GM06990 (cell line): ENCODE measurements at regions not wholly inside any gene's neighbourhood (a gene's known extent, or its start where the extent isn't known, plus 50 kb on each side); places are given as distances from the start of the nearest gene placed in this dataset.

ENCODE experiments used
- DNase-seq: peaks from one replicate; pipeline ENCODE4 v3.0.0-alpha.2; 2011; ENCODE audit not compliant: insufficient read length; ENCODE audit errors: extremely low read depth
- H3K27me3 ChIP-seq: replicated peaks from 2 replicates; pipeline ENCODE4 v1.6.0; 2011; ENCODE audit warnings: low read length; ENCODE audit not compliant: control insufficient read depth, insufficient read depth
- H3K36me3 ChIP-seq: 2 replicates; pipeline ENCODE4 v1.5.1; 2011; ENCODE audit warnings: low read length; ENCODE audit not compliant: control insufficient read depth, insufficient read depth
- H3K4me3 ChIP-seq: replicated peaks from 2 replicates; pipeline ENCODE4 v1.5.1; 2011; ENCODE audit warnings: low read depth, mild to moderate bottlenecking, control low read depth, low read length
- CTCF ChIP-seq: IDR thresholded peaks from 2 replicates; pipeline ENCODE4 v1.5.1; 2011; ENCODE audit warnings: low read length, control low read depth, mild to moderate bottlenecking, inconsistent platforms; ENCODE audit not compliant: insufficient read depth, poor library complexity, severe bottlenecking

DNA sequence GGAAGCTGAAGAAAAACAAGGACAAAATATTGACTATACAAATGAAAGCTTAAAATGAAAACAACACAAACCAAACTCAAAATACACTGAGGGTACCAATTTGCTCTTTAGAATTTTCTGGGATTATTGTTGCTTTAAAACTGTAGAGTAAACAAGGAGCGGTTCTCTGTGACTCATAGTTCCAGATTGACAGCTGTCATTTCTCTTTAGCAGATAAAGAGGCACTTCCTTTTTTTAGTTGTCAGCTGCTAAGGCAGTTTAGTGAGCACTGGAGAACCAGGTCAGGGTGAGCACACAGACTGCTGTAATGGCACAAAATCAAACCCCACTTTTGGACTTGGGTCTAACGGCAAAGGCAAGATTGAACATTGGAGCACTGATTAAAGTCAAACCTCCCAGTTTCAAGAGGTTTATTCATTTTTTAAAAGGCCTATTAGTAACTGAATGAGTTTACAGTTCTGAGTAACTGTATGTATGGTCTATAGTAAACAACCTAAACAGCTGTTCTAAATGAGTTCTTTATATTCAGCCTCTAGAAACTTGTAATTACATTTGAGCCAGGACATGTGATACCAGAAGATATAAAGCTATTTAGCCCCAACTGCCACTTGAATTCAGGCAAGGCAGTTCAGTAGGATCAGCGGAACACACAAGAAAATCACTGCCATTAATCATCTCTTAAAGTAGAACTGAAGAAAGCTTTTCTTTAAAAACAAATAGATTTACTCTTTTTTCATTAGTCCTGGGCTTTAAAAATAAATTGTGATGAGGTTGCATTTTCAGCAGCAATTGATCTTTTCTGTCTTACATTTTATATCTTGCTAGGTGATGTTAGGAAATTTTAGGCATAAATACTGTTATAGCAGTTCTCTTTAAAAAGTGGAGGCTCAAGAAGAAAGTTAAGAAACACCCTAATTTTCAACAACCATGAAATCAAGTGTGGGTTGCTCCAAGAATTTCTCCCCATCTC is 71.7 kb upstream of the PRICKLE1 start:
- no peaks in the 10 kb centered on the region for H3K36me3 ChIP-seq
- H3K4me3 ChIP-seq = no peak overlapping the region
- TF ChIP-seq CTCF = no peak
- DNase-seq = no peak
- H3K27me3 ChIP-seq = no peaks in the 10 kb centered on the region

DNA sequence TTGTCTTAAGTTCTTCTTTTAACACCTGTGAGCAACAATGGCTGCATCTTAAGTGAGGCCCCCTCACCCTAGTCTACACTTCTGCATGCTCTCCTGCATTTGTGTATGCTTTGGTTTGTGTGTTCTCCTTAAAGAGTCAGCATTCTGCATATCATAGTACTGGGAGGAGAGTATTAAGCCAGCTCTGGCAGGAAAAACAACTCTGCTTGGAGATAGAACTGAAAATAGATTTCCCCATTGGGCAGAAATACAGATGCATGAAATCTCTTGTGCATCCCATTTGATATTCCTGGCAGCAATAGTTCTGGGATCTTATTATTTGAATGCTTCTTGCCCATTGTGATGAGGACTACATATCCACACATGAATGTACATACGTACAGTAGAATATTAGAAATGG is 70.6 kb upstream of the PRICKLE1 start:
- no peak overlapping the region for H3K4me3 ChIP-seq
- H3K36me3 ChIP-seq = no peaks in the 10 kb centered on the region
- no peak for TF ChIP-seq CTCF
- DNase-seq = no peak
- H3K27me3 ChIP-seq = no peaks in the 10 kb centered on the region

DNA sequence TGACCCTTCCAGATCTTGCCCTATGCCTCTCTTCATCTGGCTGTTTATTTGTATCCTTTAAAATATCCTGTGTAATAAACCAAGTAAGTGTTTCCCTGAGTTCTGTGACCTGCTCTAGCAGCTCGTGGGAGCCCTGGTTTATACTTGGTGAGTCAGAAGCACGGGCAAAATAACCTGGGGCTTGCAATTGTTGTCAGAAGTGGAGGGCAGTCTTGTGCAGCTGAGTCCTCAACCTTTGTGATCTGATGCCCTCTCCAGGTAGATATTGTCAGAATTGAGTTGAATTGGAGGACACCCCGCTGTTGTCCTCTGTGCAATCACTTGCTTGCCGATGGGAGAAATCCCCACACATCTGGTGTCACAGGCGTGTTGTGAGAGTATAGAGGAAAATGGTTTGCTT is 62.5 kb upstream of the PRICKLE1 start:
- no peak for TF ChIP-seq CTCF
- Histone ChIP-seq H3K27me3 (no peaks in the 10 kb centered on the region), H3K4me3 (no peak overlapping the region), H3K36me3 (no peaks in the 10 kb centered on the region)
- no peak for DNase-seq

DNA sequence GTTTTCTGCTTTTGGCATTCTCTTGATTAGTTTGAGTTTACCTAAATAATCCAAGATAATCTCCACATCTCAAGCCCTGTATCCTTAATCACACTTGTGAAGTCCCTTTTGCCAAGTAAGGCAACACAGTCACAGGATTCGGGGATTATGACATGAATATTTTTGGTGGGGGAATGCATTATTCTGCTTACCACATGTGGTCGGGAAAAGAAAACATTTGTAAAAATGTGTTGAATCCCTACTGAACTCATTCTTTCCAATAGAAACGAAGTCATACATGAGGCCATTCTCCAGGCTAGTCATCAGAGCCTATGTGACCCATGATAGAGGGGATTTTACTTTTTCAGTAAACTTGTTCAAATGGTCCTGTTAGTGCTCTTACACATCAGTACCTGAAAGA is 58.5 kb upstream of the PRICKLE1 start:
- no peaks in the 10 kb centered on the region for H3K27me3 ChIP-seq
- no peak overlapping the region for H3K4me3 ChIP-seq
- no peaks in the 10 kb centered on the region for H3K36me3 ChIP-seq
- DNase-seq = no peak
- TF ChIP-seq CTCF = no peak

- no peak for TF ChIP-seq CTCF
Measured at GRCh38 chr12:42643881-42644579, 54.5 kb upstream of the PRICKLE1 start.

More at GRCh38 chr12:42643881-42644579, 54.5 kb upstream of the PRICKLE1 start:
- H3K4me3 ChIP-seq = no peak overlapping the region
- no peaks in the 10 kb centered on the region for H3K36me3 ChIP-seq
- no peaks in the 10 kb centered on the region for H3K27me3 ChIP-seq
- DNase-seq = no peak
